ENCODE measurements at regions not wholly inside any gene's neighbourhood (a gene's known extent, or its start where the extent isn't known, plus 50 kb on each side); places are given as distances from the start of the nearest gene placed in this dataset.

DNA sequence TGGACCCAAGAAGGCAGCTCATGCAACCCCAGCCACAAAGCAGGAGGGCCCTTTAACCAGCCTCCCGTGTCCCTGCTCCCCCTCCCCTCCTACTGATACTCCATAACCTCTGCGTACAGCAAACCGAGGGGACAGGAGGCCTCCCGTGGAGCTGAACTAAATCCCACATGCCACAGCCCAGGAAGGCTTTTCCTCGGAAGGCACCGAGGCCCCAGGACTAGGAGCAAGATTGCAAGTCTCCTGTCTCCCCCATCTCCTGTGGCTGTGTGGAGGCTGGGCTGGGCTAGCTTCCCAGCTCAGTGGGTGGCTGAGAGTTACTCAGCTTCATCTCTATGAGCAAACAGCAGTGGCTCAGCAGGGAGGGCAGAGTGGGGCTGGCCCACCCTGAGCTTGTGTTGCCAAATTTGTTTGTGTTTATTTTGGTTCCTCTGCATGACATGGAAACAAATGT, 62.7 kb upstream of the NECTIN1 start:
- TF ChIP-seq, protein P1, sequence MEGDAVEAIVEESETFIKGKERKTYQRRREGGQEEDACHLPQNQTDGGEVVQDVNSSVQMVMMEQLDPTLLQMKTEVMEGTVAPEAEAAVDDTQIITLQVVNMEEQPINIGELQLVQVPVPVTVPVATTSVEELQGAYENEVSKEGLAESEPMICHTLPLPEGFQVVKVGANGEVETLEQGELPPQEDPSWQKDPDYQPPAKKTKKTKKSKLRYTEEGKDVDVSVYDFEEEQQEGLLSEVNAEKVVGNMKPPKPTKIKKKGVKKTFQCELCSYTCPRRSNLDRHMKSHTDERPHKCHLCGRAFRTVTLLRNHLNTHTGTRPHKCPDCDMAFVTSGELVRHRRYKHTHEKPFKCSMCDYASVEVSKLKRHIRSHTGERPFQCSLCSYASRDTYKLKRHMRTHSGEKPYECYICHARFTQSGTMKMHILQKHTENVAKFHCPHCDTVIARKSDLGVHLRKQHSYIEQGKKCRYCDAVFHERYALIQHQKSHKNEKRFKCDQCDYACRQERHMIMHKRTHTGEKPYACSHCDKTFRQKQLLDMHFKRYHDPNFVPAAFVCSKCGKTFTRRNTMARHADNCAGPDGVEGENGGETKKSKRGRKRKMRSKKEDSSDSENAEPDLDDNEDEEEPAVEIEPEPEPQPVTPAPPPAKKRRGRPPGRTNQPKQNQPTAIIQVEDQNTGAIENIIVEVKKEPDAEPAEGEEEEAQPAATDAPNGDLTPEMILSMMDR (IDR thresholded peaks at IDR 0.05; ENCODE audit: poor library complexity) = no peak
- TF ChIP-seq EZH2 (IDR thresholded peaks at IDR 0.05; ENCODE audit: borderline replicate concordance) = no peak

All from hepatocyte (in vitro differentiated cells).